Duodenal mucosa (tissue), 2 donors: ENCODE measurements at regions not wholly inside any gene's neighbourhood (a gene's known extent, or its start where the extent isn't known, plus 50 kb on each side); places are given as distances from the start of the nearest gene placed in this dataset.

Source experiments
- H3K27ac ChIP-seq: one replicate; pipeline ENCODE4 v1.7.0; 2013; ENCODE audit warnings: low read depth, low read length
- H3K27me3 ChIP-seq, 2 donors: one replicate each; pipeline ENCODE4 v1.7.0; 2013; ENCODE audit warnings: low read length in 2 of 2, control low read depth in 1 of 2; ENCODE audit not compliant: insufficient read depth in 2 of 2, control insufficient read depth in 1 of 2
- H3K36me3 ChIP-seq, 2 donors: one replicate each; pipeline ENCODE4 v1.7.0; 2013; ENCODE audit warnings: low read length in 2 of 2, control low read depth in 1 of 2; ENCODE audit not compliant: insufficient read depth in 2 of 2, control insufficient read depth in 1 of 2
- H3K4me1 ChIP-seq, 2 donors: one replicate each; pipeline ENCODE4 v1.7.0; 2013; ENCODE audit warnings: low read length in 2 of 2, control low read depth in 1 of 2; ENCODE audit not compliant: insufficient read depth in 2 of 2, control insufficient read depth in 1 of 2
- H3K4me3 ChIP-seq, 2 donors: one replicate each; pipeline ENCODE4 v1.7.0; 2013; ENCODE audit warnings: low read length in 2 of 2, low read depth in 1 of 2
- H3K9ac ChIP-seq, 2 donors: one replicate each; pipeline ENCODE4 v1.7.0; 2013; ENCODE audit warnings: low read length in 2 of 2, low read depth in 1 of 2
- H3K9me3 ChIP-seq, 2 donors: one replicate each; pipeline ENCODE4 v1.7.0; 2013; ENCODE audit warnings: low read length in 2 of 2, control low read depth in 1 of 2; ENCODE audit not compliant: control insufficient read depth in 1 of 2

DNA sequence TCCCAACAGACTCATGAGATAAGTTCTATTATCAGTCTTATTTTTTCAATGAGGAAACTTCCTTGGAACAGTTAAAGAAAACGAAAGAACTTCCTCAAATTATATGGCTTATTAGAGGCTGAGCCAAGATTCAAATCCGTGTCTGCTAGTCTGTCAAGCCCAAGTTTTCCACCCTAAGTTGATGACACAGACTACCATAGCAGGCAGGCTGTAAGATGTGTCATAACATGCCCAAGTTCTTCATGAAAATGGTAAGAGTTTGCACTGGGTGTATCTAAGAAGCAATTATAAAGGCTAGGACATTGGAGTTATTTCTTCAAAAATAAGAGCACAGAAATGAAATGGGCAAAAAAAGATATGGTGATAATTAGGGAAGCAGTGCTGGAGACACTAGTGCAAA is 634.5 kb downstream of the BRINP1 start:
- no peak overlapping the region for H3K9ac ChIP-seq
- no peaks in the 10 kb centered on the region for H3K27me3 ChIP-seq
- peaks cover 3 to 8% of the 10 kb centered on the region in 2 donors for H3K9me3 ChIP-seq
- no peaks in the 10 kb centered on the region for H3K36me3 ChIP-seq
- no peak overlapping the region for H3K27ac ChIP-seq
- no peak overlapping the region for H3K4me3 ChIP-seq
- H3K4me1 ChIP-seq: no peaks in the 10 kb centered on the region

DNA sequence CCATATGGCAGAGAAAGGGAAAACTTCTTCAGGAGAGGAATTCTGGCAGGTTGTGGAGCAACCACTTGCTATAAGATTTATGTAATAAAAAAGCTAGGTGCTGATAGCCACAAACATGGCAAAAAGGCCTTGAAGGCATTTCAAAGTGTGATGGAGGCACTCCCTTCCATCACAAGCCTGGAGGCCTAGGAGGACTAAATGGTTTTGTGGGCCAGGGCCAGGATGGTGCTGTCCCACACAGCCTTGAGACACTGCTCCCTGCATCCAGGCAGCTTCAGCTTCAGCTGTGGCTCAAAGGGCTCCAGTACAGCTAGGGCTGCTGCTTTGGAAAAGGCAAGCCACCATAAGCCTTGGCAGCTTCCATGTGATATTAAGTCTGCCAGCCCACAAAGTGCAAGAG is 632.8 kb downstream of the BRINP1 start:
- Histone ChIP-seq H3K4me1 (no peaks in the 10 kb centered on the region), H3K9ac (no peak overlapping the region), H3K27ac (no peak overlapping the region), H3K27me3 (no peaks in the 10 kb centered on the region), H3K36me3 (no peaks in the 10 kb centered on the region), H3K9me3 (peaks cover 3 to 8% of the 10 kb centered on the region in 2 donors), H3K4me3 (no peak overlapping the region)

DNA sequence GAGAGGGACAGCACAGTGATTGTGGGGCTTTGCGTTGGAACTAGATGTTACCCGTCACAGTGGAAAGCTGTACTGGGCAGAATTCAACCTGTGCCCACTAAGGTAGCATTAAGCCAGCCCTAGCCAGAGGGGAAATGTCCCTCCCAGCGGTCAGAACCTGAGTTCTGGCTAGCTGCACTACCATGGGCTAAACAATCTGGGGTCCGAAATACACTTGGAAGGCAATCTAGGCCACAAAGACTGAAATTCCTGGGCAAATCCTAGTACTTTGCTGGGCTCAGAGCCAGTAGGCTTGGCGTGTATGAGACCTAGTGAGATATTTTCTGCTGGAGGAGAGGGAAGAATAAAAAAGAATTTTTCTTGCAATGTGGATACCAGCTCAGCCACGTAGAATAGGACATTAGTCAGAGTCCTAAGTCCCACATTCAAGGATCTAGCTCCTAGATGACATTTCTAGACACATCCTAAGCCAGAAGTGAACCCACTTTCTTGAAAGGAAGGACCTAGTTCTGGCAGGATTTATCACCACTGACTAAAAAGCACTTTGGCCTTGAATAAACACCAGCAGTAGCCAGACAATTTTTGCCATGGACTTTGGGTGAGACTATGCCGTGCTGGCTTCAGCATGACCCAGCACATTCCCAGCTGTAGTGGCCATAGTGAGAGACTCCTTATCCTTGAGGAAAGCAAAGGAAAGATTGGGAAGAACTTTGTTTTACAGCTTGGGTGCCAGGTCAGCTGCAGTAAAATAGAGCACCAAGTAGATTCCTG is 618.0 kb downstream of the BRINP1 start:
- no peaks in the 10 kb centered on the region for H3K27me3 ChIP-seq
- H3K4me3 ChIP-seq: no peak overlapping the region
- peaks cover 0 to 13% of the 10 kb centered on the region in 2 donors for H3K9me3 ChIP-seq
- H3K36me3 ChIP-seq: no peaks in the 10 kb centered on the region
- no peak overlapping the region for H3K27ac ChIP-seq
- H3K9ac ChIP-seq: no peak overlapping the region
- H3K4me1 ChIP-seq: no peaks in the 10 kb centered on the region

DNA sequence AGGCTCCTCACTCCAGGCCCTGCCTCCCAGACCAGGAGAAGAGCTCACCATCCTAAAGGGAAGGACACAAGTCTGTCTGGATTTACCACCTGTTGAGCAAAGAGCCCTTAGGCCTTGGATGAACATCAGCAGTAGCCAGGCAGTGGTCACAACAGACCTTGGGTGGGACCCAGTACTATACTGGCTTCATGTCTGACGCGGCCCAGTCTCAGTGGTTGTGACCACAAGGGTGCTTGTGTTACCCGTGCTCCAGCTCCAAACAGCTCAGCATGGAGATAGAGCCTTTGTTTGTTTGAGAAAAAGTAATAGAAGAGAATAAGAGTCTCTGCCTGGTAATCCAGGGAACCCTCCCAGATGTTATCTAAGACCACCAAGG is 617.4 kb downstream of the BRINP1 start:
- H3K9me3 ChIP-seq: peaks cover 0 to 13% of the 10 kb centered on the region in 2 donors
- no peak overlapping the region for H3K9ac ChIP-seq
- H3K27ac ChIP-seq: no peak overlapping the region
- H3K36me3 ChIP-seq: no peaks in the 10 kb centered on the region
- no peaks in the 10 kb centered on the region for H3K27me3 ChIP-seq
- no peaks in the 10 kb centered on the region for H3K4me1 ChIP-seq
- H3K4me3 ChIP-seq: no peak overlapping the region

DNA sequence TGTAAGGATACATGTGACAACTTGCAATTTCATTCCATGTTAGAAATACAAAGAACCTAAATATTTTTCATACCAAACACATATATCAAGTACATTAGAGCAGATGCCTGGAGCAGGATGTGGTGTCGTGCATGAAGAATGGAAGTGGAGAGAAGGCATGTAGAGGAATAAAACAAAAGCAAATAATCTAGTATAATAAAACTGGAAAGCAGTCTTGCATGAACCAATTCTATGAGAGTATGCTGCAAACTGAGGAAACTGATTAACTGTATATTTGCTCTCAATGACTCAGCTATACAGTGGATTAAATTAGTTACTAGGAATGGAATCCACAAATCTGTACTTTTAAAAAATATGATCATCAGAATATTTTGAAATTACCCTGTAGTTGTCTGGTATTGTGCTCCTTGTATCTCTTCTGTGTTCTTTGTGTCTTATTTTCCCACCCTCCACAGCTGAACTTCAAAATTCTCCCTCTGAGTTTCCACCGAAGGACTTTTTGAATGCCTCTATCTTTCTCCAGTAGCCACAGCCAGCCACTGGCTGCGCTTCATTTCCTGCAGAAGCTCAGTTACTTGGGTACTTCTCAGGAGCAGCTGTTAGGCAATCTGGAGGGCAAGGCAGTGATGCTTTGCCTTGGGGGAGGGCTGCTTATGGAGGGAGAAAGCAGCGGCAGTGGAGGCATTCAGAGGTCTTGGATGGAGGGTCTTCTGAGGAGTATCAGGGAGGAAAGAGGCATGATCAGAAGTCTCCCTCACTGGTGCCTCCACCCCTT is 608.0 kb downstream of the BRINP1 start:
- no peak overlapping the region for H3K4me3 ChIP-seq
- no peaks in the 10 kb centered on the region for H3K36me3 ChIP-seq
- peaks cover 5 to 10% of the 10 kb centered on the region in 2 donors for H3K9me3 ChIP-seq
- H3K27me3 ChIP-seq: no peaks in the 10 kb centered on the region
- H3K9ac ChIP-seq: no peak overlapping the region
- no peaks in the 10 kb centered on the region for H3K4me1 ChIP-seq
- H3K27ac ChIP-seq: no peak overlapping the region

DNA sequence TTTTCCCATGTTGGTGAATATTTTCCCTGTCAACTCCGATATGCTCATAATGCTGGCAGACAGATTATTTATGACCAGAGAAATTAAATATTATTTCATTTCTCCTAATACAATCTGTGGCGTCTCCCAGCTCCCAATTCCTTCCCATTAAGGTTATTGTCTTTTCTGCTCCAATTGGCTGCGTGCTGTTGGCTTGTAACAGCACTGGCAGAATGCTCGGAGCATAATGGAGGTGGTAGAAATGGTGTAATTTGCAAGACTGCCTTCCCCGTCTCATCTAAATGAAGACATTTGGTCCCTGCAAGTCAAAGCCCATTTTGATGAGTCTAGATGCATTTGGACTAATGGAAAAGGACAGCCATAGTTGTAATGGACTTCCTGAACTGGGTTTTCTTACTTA is 601.7 kb downstream of the BRINP1 start:
- no peaks in the 10 kb centered on the region for H3K36me3 ChIP-seq
- peaks cover 0 to 4% of the 10 kb centered on the region in 2 donors for H3K9me3 ChIP-seq
- no peak overlapping the region for H3K27ac ChIP-seq
- no peak overlapping the region for H3K9ac ChIP-seq
- H3K27me3 ChIP-seq: no peaks in the 10 kb centered on the region
- no peak overlapping the region for H3K4me3 ChIP-seq
- no peaks in the 10 kb centered on the region for H3K4me1 ChIP-seq

DNA sequence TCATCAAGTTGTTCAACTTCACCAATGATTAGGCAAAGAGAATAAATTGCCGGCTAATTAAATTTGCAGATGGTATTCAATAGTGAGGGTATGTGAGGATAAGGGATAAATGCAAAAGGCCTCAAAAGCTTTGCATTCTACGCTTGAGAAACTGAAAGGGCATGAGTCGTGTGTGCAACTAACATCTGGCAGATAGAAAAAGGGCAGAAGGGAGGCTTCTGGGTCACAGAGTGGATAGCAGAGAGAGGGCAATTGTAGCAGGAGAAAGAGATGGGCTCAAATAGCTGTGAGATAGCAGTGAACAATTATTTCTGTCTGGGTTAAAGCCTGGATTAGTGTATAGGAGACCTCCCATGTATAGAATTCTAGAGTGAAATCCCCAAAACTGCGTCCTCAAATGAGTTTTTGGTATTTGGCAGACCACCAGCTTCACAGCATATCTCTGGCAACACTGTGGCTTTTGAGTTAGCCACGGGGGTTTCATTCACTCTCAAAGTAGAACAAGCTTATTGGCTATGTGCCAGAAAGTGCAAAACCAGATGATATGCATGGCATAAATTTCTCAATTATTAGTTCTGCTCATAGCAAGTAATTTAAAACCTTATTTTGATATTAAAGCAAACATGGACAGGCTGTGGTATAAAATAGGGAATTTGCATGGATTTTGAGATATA is 586.3 kb downstream of the BRINP1 start:
- Histone ChIP-seq H3K27ac (no peak overlapping the region), H3K27me3 (no peaks in the 10 kb centered on the region), H3K36me3 (no peaks in the 10 kb centered on the region), H3K4me1 (no peaks in the 10 kb centered on the region), H3K9me3 (no peaks in the 10 kb centered on the region), H3K4me3 (no peak overlapping the region), H3K9ac (no peak overlapping the region)

DNA sequence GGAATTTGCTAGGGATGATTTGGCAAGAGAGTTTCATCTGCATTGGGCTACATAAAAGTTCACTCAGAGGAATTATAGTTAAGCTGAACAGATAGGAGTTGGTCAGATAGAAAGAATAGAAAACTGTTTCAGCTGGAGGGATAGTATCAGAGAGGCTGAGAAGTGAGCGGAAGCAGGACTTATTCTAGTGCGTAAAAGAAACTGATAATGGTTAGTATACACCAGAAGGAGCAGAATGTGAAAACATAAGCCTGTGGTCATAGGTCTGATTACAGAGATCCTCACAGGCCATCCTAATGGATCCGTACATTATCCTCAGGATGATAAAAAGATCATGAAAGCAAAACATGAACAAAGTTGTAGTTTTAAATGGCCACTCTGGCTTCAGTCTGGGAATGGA is 585.2 kb downstream of the BRINP1 start:
- H3K4me1 ChIP-seq: no peaks in the 10 kb centered on the region
- no peak overlapping the region for H3K4me3 ChIP-seq
- H3K9me3 ChIP-seq: no peaks in the 10 kb centered on the region
- no peaks in the 10 kb centered on the region for H3K27me3 ChIP-seq
- no peaks in the 10 kb centered on the region for H3K36me3 ChIP-seq
- H3K9ac ChIP-seq: no peak overlapping the region
- no peak overlapping the region for H3K27ac ChIP-seq

DNA sequence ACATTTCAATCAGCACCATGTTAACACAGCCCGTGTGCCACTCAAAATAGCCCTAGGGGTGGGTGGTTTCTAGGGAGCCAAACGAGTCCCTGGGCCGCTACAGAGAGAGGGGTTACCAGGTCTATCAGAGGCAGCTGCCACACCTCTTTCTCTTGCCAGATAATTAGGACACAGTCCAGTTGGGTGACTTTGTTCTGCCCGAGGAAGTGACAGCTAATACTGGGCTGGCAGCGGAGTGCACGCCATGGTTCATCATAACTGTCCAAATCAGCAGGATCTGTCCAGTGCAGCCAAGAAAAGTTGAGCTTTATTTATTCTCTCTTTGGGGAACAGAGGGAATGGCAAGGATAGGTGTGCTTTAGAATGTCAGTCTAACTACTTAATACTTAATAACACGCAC is 583.8 kb downstream of the BRINP1 start:
- H3K4me1 ChIP-seq: no peaks in the 10 kb centered on the region
- no peak overlapping the region for H3K27ac ChIP-seq
- H3K4me3 ChIP-seq: no peak overlapping the region
- no peaks in the 10 kb centered on the region for H3K27me3 ChIP-seq
- no peak overlapping the region for H3K9ac ChIP-seq
- no peaks in the 10 kb centered on the region for H3K36me3 ChIP-seq
- no peaks in the 10 kb centered on the region for H3K9me3 ChIP-seq

DNA sequence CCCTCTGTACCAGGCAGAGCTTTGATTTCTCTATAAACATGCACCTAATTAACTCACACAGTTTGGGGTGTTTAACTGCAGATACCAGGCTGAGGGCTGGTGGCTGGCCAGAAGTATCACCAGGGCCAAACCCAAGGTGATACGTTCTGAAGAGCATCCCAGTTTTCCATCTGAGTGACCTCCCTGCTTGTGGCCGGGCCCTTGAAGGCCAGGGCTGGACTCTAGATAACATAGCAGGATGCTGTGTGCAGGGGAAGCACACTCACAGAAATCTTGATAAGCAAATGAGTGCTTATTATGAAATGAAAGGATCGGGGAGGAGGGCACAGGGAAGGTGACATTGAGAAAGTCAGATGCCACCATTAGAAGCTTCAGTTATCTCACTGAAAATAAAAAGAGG is 582.4 kb downstream of the BRINP1 start:
- no peaks in the 10 kb centered on the region for H3K36me3 ChIP-seq
- H3K9me3 ChIP-seq: no peaks in the 10 kb centered on the region
- H3K27me3 ChIP-seq: no peaks in the 10 kb centered on the region
- no peak overlapping the region for H3K4me3 ChIP-seq
- H3K9ac ChIP-seq: no peak overlapping the region
- H3K27ac ChIP-seq: no peak overlapping the region
- H3K4me1 ChIP-seq: no peaks in the 10 kb centered on the region
